H54 (cell line): ENCODE measurements at regions not wholly inside any gene's neighbourhood (a gene's known extent, or its start where the extent isn't known, plus 50 kb on each side); places are given as distances from the start of the nearest gene placed in this dataset.

ENCODE experiments used
- DNase-seq: peaks from one replicate; pipeline ENCODE4 v3.0.0; 2011; ENCODE audit warnings: low spot score, mixed read lengths; ENCODE audit not compliant: insufficient read length
- FAIRE-seq: peaks from 3 replicates; lab custom pipeline; 2011; peaks lifted over from hg19 to GRCh38; lab: Jason Lieb, UNC
- POLR2A ChIP-seq: IDR thresholded peaks from 2 replicates; pipeline ENCODE4 v1.6.1; 2011; ENCODE audit warnings: low read depth, mild to moderate bottlenecking, low read length

GRCh38 chr15:39488516-39488915 lies 92.4 kb upstream of the THBS1 start:
- TF ChIP-seq POLR2A = no peak
- DNase-seq (no peak), FAIRE-seq (no peak)

GRCh38 chr15:39488961-39489360 lies 91.9 kb upstream of the THBS1 start:
- DNase-seq = no peak
- no peak for TF ChIP-seq POLR2A
- no peak for FAIRE-seq

- FAIRE-seq (no peak), DNase-seq (no peak)
- no peak for TF ChIP-seq POLR2A
These were observed 89.6 kb upstream of the THBS1 start for GRCh38 chr15:39491115-39491885.

- no peak for TF ChIP-seq POLR2A
- DNase-seq (no peak), FAIRE-seq (no peak)
These were observed 88.9 kb upstream of the THBS1 start for GRCh38 chr15:39491886-39492490.

- no peak for DNase-seq
- no peak for FAIRE-seq
- no peak for TF ChIP-seq POLR2A
These were observed 87.3 kb upstream of the THBS1 start for GRCh38 chr15:39493424-39494067.

GRCh38 chr15:39494462-39494861 lies 86.4 kb upstream of the THBS1 start:
- DNase-seq = no peak
- TF ChIP-seq POLR2A = no peak
- FAIRE-seq = no peak

- no peak for TF ChIP-seq POLR2A
- FAIRE-seq = no peak
- DNase-seq = no peak
These were observed 84.7 kb upstream of the THBS1 start for GRCh38 chr15:39495871-39496840.

GRCh38 chr15:39497016-39497758 lies 83.7 kb upstream of the THBS1 start:
- FAIRE-seq = no peak
- no peak for TF ChIP-seq POLR2A
- no peak for DNase-seq

GRCh38 chr15:39497759-39498565 lies 82.9 kb upstream of the THBS1 start:
- no peak for TF ChIP-seq POLR2A
- no peak for DNase-seq
- FAIRE-seq = no peak

GRCh38 chr15:39498629-39499028 lies 82.2 kb upstream of the THBS1 start:
- no peak for TF ChIP-seq POLR2A
- FAIRE-seq (no peak), DNase-seq (no peak)

- DNase-seq = no peak
- FAIRE-seq = no peak
These were observed 81.8 kb upstream of the THBS1 start for GRCh38 chr15:39499042-39499441.

GRCh38 chr15:39499681-39500080 lies 81.2 kb upstream of the THBS1 start:
- FAIRE-seq = no peak
- no peak for TF ChIP-seq POLR2A
- DNase-seq = no peak

More at GRCh38 chr15:39499042-39499441, 81.8 kb upstream of the THBS1 start:
- TF ChIP-seq POLR2A = no peak
